ENCODE measurements at regions not wholly inside any gene's neighbourhood (a gene's known extent, or its start where the extent isn't known, plus 50 kb on each side); places are given as distances from the start of the nearest gene placed in this dataset.

GRCh38 chr7:25031007-25031406 is 51.0 kb upstream of the OSBPL3 start:
- H3K27ac ChIP-seq: peak overlapping the region; percentile 35
- no peak for DNase-seq (ENCODE audit: low read depth, low spot score)
